ENCODE measurements at regions not wholly inside any gene's neighbourhood (a gene's known extent, or its start where the extent isn't known, plus 50 kb on each side); places are given as distances from the start of the nearest gene placed in this dataset.
A peak's percentile ranks its signal among the peaks of the same experiment; 100 is the strongest.

DNA sequence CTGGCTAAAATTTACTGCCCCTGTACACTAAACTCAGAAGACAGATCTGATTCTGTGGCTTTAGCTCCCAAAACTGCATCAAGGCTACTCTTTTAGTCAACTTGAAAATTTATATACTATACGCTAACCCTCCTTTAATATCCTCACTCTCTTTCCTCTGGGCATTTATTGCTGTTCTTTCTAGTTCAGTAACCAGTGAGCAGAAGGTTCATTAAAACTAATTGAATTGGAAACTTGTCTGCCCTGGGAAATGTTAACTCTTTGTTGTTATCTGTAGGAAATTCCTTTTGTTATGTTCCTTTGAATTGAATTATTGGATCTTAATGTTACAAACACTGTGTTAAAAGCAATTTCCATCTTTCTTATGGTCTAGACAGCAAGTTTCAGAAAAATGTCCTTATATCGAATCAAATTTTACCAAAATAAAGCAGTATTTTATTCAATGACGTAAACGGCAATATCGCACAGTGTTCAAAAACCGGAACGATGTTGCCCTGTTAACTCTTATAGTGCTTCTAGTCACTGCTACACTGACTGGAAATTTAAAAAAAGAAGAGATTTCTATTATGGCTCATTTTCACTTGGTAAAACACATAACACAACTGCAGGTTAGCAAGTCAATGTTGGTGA, 168.3 kb downstream of the NR4A2 start:
- no peak for DNase-seq

DNA sequence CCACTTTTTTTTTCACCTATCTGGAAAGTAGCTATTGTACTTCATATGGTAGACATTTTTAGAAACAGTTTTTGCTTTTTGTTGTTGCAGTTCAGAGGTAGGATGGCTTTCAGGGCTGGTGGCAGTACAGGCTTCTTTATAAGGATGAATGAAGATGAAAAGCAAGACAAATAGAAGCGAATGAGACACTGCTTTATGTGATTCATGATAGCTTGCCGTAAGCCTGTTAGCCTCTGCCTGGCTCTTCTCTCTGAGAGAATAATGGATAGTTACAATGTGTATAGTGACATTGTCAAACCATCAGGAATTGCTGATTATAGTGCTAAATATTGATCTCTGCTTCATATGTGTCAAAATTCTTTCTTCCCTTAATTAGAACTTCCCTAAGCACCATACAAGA, 173.7 kb downstream of the NR4A2 start:
- DNase-seq = no peak

DNA sequence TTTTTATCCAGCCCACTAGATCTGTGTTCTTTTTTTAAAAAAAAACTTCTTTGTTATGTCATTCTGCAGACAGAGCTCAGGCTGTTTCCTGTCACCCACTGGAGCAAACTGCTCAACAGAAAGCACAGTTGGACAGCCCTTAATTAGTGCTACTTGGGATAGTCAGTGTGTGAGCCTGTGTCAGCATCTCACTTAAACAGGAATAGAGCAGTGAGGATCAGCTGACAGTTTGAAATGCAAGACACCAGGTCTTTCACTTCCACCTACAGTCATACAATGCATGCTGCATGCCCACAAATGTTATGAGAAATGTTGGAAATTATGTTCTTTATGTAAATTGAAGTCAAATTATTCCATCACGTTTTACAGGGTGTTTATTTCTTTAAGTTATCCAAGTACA, 174.9 kb downstream of the NR4A2 start:
- DNase-seq = no peak

DNA sequence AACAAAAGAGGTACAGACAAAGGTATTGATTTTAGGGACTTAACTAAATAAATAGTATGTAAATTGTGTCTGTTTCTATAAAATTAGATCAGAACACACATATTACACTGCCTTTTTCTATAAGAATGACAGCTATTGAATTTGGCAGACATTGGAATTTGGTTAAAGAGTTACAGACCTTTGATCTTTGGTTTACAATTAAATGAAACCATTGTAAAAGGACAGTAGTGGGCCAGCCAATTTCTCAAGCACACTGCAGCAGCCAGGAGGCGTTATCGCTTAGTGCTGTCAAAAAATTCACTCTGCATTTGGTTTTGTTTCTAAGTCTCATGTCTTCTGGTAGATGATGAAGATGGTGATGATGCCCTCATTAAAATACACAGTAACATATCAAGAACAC, 175.9 kb downstream of the NR4A2 start:
- DNase-seq = no peak

DNA sequence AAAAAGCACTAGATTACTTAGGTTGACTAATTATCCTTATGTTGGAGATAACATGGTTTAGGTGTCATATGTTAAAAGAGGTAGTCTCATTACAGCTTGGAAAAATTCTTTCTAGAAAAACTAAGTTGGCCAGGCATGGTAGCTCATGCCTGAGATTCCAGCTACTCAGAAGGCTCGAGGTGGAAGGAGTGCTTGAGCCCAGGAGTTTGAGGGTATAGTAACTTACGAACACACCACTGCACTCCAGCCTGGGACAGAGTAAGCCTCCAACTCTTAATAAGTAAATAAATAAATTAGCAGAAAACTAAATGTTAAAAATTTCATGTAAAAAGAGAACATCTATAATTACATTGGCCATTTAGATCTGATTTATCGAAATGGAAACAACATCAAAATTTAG, 177.2 kb downstream of the NR4A2 start:
- DNase-seq = no peak

DNA sequence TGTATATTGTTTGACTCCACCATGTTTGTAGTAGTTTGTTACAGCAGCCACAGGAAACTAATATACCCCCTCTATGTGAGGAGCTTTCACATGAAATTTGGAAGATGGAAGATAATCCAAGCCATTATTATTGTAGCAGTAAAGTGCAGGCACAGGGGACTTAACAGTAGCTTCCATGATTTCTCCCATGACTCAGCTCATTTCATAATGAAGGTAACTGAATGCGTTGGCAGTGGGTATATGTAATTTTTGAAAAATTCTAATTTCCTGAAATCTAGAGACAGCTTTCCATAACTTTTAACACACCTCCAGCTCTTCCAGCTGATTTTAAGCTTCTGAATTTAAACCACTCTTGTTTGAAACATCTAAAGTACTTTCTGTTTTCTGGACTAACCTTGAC, 181.2 kb downstream of the NR4A2 start:
- DNase-seq = no peak

DNA sequence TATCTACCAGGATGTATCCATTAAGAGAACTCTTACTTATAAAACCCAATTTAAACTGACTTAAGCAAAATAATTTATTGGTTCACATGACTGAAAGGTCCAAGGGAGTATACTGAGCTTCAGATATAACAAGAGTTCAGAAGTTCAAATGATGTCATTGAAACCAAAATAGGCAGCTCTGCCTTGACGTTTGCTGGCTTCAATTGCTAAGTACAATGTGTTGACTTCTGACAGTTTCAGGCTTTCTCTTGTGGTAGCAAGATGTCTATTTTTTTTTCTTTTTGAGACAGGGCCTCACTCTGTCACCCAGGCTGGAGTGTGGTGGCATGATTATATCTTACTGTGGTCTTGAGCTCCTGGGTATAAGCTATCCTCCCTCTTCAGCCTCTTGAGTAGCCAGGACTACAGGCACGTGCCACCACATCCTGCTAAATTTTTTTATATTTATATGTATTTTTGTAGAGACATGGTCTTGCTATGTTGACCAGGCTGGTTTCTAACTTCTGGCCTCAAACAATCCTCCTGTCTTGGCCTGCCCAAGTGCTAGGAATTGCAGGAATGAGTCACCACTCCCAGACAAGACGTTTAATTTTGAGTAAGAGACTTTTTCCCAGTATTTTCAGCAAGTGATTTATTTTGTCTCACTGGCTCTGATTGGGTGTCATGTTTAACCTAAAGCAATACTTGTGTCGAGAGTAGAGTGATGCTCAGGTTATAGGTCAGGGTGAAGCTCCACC, 184.8 kb downstream of the NR4A2 start:
- DNase-seq = no peak

DNA sequence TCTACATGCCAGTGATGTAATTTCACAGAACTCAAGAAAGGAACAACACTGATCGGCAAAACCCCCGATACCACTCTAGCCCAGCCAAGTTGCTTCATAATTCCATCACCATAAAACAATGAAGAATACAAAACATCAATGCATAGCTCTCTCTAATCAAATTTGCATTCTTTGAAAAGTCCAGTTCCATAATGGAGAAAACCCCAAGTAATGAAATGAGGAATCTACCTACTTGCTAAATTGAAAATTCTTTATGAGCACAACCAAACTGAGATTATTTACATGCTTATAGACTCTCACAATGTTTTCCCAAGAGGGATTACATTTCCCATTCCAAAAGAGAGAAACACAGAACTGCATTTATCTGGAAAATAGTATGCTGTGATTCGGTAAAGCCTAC, 186.5 kb downstream of the NR4A2 start:
- no peak for DNase-seq

DNA sequence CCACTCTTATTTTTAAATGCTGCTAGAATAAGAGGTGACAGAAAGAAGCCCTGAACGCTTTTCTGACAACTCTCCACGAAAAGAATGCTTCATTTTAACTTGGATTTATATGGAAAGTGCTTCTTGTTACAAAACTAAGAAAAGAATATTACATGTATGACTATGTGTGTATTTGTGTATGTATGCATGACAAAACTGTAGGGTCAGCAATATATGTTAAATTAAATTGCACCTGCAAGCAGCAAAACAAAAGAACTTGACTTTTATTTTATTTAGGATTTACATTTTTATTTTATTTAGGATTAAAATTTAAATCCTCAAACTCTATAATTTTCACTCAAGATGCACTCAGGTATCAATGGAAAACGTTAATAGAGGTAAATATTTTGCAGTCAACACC, 187.1 kb downstream of the NR4A2 start:
- no peak for DNase-seq

DNA sequence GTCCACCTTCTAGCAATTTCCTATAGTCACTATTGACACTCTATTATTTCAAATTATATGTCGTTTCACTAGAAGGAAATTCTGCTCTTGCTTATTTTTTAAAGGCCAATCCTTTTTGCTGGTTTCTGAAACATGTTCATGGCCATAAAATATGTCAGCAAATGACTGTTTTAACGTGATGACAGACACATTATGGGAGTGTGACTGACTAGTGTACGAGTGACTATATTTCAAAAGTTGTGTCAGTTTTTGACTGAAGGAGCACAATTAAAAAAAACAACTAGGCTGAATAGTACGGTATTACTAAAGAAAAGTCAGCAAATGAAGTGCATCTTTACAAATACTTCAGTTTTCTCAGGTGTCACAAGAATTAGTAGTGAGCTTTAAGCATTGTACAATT, 196.0 kb downstream of the NR4A2 start:
- DNase-seq = no peak

DNA sequence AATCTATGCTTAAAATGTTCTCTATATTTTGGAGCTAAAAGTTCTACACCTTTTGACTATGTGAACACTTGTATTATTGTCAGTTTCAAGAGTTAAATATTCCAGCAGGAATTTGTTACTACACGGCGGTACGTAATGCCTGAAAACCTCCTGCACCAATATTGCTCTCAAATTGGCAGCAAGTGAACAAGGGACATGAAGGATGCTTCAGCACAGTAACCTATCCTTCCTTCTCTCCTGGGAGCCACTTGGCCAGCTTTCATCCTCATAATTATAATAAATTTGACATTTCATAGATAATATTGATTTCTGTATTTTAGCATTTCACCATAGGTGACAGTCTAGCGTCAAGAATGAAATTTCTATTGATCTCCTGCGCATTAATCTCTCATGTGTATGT, 197.6 kb downstream of the NR4A2 start:
- no peak for DNase-seq

DNA sequence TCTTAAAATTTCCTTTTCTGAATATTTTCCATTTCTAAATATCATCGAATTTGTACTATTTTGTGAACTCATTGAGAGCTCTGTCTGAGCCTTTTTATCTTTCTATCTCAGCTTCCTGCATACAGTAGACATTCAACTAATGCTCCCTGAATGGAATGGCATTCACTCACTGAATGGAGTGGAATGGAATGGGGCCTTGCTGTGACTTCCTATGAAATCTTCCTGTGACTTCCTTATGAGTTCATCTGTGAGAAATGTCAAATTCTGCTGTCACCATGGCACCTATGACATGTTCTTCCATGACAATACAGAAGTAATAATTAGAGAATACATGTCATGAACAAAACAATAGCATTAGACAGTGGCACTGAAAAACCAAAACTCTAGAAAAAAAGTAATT, 199.6 kb downstream of the NR4A2 start:
- DNase-seq = no peak

DNA sequence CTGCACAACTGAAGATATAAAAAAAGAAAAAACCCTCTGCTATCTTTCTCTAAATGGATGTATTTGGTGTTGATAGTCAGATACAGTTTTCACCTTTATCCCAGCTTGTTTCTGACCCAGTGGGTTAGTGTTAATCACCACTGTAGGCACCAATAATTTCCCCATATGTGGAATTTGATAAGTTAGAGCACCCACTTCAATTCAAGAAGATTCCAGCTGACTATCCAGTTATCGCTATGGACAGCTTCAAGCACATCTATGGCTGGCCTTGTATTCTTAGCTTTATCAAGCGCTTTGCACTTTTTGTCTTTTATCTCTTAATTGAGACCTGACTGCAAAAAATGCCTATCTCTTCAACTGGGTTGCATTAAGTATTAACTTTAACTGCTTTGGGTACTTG, 200.4 kb downstream of the NR4A2 start:
- DNase-seq = no peak

DNA sequence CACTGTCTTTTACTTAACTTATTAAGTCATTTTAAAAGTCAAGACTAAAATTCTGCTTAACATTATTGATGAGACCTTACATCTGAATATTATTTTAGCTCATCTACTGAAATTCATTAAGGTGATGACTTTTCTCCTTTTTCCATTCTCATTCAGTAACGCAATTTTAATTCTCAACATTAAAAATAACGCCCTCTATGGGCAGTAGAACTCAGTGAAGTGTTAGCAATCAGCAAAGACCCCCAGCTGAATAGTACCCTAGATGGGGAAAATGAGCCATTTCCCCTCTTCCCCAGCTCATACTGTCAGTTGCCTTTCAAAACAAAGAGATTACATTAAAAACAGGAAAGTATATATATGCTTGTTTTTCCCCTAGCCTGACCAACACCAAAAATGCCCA, 203.3 kb downstream of the NR4A2 start:
- no peak for DNase-seq

DNA sequence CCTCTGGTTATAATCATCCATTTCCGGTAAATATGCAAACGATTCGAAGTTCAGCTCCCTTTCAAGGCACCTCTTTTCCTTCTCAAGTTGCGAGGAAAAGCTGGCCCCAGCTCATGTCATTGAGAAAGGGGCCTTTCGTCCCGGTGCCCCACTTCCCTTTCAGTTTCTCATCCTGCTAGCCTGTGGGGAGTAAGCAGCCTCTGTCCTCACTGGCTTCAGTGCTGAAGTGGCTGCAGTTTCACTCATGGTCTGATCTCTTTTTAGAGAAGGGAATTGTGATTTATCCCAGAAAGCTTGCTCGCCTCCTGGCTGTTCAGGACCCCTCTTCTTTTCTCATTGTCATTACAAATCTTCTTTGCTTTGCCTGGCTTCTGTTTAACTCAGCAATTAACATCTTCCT, 207.5 kb downstream of the NR4A2 start:
- DNase-seq = no peak

DNA sequence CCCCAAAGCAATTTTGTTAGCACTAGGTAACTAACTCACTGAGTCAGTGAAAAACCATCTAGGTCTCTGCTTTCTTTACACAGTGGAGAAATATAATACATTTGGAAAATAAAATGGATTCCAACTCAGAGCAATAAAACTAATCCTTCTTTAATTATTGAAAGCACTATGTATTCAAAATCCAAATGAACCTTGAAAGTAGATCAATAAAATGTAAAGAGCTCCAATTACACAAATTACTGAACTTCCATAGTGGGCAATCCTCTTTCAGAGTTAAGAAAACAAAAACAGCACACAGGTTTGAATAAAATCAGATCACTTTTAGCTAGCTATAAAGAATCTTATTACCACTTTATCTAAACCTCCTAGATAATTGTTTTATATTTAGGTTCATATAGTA, 208.1 kb downstream of the NR4A2 start:
- DNase-seq = no peak

DNA sequence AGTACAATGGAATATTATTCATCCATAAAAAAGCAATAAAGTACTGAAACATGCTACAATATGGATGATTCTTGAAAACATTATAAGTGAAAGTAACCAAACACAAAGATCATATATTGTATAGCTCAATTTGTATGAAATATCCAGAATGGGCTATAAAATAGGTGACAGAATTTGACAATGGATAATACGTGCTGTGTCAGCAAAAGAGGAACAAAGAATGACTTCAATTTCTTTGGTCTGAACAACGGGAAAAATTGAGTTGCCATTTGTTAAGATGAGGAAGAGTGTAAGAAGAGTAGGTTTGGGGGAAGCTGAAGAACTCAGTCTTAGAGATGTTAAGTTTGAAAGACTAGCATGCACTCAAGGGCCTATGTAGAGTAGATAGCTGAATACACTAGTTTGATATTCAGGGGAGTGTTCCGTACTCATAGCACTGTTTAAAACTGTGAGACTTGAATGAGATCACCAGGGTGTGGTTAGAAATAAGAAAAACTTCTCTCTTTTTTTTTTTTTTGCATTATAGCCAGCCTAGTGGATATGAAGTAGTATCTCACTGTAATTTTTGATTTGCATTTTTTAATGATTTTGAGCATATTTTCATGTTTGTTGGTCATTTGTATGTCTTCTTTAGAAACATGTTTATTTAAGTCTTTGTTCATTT, 213.6 kb downstream of the NR4A2 start:
- no peak for DNase-seq

DNA sequence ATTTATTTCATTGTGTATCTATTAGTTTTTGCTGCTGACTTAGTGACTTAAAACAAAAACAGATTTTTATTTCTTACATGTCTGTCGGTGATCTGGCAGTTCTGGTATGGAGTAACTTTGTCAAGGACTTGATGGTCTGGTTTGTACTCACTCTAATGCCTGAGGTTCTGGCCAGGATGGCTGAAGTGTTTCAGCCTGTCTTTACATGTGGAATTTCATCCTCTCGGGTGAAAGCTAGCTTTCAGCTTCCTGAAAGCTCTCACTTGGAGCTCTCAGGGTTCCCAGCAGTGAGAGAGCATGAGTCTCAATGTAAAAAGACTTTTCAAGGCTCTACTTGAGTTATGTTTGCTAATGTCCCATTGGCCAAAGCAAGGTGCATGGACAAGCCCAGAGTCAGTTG, 216.4 kb downstream of the NR4A2 start:
- no peak for DNase-seq

DNA sequence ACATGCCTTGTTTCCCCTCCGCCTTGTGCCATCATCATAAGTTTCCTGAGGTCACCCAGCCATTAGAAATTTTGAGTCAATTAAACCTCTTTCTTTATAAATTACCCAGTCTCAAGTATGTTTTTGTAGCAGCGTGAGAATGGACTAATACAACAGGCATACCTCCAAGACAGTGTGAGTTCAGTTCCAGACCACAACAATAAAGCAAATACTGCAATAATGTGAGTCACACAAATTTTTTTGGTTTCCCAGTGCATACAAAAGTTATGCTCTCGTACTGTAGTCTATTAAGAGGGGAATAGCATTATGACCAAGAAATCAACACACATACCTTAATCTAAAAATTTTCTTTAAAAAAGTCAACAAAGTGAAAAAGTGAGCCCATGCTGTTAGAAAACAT, 217.2 kb downstream of the NR4A2 start:
- DNase-seq = no peak

DNA sequence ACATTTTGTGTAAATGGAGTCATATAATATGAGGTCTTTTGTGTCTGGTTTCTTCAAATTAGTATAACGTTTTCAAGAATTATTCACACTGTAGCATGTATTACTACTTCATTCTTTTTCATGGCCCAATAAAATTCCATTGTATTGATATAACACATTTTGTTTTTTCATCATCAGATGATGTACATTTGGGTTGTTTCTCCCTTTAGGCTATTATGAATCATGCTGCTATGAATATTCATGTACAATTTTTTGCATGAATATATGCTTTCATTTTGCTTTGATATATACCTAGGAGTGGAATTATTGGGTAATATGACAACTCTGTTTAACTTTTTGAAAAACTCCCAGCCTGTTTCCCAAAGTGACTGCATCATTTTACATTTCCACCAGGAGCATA, 220.2 kb downstream of the NR4A2 start:
- no peak for DNase-seq

DNA sequence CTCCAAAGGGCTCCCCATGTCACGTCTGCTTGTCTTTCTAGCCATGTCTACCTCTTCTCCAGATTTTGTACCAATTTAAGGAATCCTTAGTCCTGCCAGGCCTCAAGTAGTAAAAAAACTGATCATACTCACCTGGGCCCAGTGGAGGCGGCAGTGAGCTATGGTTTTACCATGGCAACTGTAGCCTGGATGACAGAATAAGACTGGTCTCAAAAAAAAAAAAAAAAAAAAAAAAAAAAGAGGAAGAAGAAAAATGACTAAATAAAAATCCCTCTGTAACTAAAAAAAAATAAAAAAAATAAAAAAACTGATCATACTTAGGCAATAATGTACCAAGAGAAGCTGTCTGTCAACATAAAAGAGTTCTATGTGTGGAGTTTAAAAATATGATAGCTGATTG, 221.6 kb downstream of the NR4A2 start:
- DNase-seq = peak; percentile 6

DNA sequence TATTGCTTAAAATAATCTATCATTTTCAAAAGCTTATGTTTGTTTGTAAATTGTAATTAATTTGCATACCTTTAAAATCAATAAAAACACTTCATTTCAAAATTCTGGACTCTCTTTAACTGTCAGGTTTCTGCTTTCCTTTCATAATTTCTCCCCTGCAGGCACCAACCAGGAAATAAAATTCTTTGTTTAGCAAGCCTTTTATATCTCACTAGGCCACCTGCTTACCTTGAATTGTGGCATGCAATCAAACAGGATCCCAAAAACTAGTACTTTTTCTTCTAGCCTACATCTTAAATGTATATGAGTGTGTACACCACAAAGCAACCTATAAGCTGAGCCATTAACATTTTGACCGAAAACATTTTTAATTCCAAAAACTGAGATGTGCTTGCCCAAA, 233.1 kb downstream of the NR4A2 start:
- DNase-seq = no peak

DNA sequence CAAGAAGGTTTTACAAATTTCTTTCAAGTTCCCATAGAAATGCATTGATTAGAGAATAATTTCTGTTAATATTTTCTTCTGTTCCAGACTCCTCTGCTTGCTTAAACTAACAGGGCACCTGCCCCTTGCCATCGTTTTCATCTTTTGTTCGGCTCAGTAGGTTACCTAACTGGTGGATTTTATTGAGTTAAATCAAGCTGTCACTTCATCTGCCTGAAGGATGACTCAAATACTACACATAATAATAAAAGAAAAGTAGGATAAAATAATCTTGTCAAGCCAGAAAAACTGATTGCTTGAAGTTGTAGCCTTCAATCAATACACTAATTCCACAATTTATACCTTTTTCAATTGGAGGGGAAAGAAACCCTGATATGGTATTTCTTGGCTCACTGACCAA, 234.0 kb downstream of the NR4A2 start:
- no peak for DNase-seq

DNA sequence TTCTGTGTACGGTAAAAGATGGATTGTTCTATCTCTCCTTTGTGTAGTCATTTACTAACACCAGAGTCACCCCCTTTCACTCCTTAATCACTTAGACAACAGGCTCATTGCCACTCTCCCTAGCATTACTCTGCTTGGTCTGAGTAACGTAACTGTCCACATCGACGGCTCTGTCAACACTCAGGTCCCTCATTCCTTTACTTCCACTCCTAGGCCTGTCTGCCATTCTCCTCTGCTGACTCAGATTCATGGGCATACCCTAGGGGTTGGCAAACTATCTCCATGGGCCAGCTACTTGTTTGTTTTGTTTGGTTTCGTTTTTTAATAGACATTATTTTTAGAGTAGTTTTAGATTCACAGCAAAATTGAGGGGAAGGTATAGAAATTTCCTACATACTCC, 243.9 kb downstream of the NR4A2 start:
- DNase-seq = no peak

DNA sequence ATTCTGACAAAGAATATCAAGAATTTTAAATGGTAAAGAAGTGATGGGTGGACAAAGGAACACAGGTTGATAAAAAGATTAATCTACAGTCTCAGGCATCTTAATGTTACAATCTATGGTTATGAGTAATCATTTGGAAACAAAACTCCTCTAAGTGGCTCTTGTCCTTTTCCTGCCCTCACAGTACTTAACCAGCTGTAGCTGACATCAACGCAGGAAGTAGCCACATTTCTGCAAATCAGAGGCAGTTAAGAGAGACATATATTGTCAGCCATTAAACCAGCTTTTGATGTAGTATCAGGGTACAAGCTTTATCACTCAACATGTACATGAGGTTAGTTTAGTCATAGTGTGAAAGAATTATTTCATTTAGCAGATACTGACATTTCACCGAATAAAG, 244.6 kb downstream of the NR4A2 start:
- DNase-seq = no peak
